ENCODE measurements at regions not wholly inside any gene's neighbourhood (a gene's known extent, or its start where the extent isn't known, plus 50 kb on each side); places are given as distances from the start of the nearest gene placed in this dataset.

GRCh38 chr13:61204025-61204424, 211.6 kb downstream of the PCDH20 start:
- no peaks in the 10 kb centered on the region for H3K4me1 ChIP-seq (ENCODE audit: control insufficient read depth in 1 of 2, insufficient read depth in 2 of 2, low read length in 2 of 2)
- Mint-ChIP-seq H3K27me3 (ENCODE audit: low read depth in 3 of 3) (peaks cover 0 to 2% (median 0%) of the 10 kb centered on the region in 3 donors), H3K36me3 (no peaks in the 10 kb centered on the region), H3K4me1 (no peaks in the 10 kb centered on the region), H3K9me3 (peaks cover 5 to 12% (median 9%) of the 10 kb centered on the region in 7 donors), H3K27ac (no peak overlapping the region), H3K4me3 (no peak overlapping the region)
- H3K36me3 ChIP-seq (replicated peaks in 1 of 2; ENCODE audit: control insufficient read depth in 1 of 2, insufficient read depth in 2 of 2, low read length in 2 of 2): no peaks in the 10 kb centered on the region
- intact Hi-C loops (cut with micrococcal nuclease): no loop called here
- WGBS (ENCODE audit: insufficient coverage): no CpG with 5 or more reads among the region's 1 CpG
- H3K9me3 ChIP-seq (replicated peaks in 1 of 2; ENCODE audit: control insufficient read depth in 1 of 2, insufficient read depth in 1 of 2, low read length in 2 of 2): no peaks in the 10 kb centered on the region
- H3K4me2 ChIP-seq (replicated peaks; ENCODE audit: extremely low read depth, low read length, poor library complexity, severe bottlenecking): no peak overlapping the region
- H3K27ac ChIP-seq (ENCODE audit: low read depth in 1 of 2, low read length in 2 of 2): no peak overlapping the region
- no peaks in the 10 kb centered on the region for H3K27me3 ChIP-seq (ENCODE audit: control insufficient read depth in 2 of 2, insufficient read depth in 2 of 2, low read length in 2 of 2)
- H3K79me2 ChIP-seq (ENCODE audit: insufficient read depth, low read length): no peaks in the 10 kb centered on the region
- H4K20me1 ChIP-seq (ENCODE audit: insufficient read depth, low read length): no peaks in the 10 kb centered on the region
- TF ChIP-seq, protein P1, sequence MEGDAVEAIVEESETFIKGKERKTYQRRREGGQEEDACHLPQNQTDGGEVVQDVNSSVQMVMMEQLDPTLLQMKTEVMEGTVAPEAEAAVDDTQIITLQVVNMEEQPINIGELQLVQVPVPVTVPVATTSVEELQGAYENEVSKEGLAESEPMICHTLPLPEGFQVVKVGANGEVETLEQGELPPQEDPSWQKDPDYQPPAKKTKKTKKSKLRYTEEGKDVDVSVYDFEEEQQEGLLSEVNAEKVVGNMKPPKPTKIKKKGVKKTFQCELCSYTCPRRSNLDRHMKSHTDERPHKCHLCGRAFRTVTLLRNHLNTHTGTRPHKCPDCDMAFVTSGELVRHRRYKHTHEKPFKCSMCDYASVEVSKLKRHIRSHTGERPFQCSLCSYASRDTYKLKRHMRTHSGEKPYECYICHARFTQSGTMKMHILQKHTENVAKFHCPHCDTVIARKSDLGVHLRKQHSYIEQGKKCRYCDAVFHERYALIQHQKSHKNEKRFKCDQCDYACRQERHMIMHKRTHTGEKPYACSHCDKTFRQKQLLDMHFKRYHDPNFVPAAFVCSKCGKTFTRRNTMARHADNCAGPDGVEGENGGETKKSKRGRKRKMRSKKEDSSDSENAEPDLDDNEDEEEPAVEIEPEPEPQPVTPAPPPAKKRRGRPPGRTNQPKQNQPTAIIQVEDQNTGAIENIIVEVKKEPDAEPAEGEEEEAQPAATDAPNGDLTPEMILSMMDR (IDR thresholded peaks at IDR 0.05): no peak
- H3K4me3 ChIP-seq (replicated peaks in 1 of 3; ENCODE audit: low read depth in 2 of 3, low read length in 3 of 3): no peak overlapping the region
- H2AFZ ChIP-seq (ENCODE audit: insufficient read depth, low read depth, low read length, poor library complexity, severe bottlenecking): no peak overlapping the region
- DNase-seq: no peak
- no peak overlapping the region for H3K9ac ChIP-seq (ENCODE audit: insufficient read depth, low read length, poor library complexity, severe bottlenecking)

DNA sequence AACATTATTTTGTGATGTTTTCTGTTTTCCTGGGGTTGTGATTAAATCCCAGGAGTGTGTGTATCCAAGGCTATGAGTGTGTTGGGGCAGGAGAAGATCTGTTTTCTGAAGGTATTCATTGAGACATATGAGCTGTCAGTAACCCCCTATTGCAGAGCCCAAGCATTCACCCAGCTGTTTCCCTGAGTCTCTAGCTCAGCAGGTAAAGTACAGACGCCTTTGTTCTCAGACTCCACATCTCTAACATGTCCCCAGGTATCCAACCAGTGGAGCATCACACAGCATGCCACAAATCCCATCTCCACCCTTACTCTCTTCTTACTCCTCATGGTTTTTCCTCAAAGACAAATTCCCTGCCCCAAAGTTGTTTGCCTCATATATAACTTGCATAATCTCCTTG, 213.6 kb downstream of the PCDH20 start:
- peaks cover 0 to 2% (median 0%) of the 10 kb centered on the region in 3 donors for H3K27me3 Mint-ChIP-seq (ENCODE audit: low read depth in 3 of 3)
- H3K36me3 Mint-ChIP-seq: no peaks in the 10 kb centered on the region
- Histone ChIP-seq H3K9me3 (replicated peaks in 1 of 2; ENCODE audit: control insufficient read depth in 1 of 2, insufficient read depth in 1 of 2, low read length in 2 of 2) (no peaks in the 10 kb centered on the region), H3K79me2 (ENCODE audit: insufficient read depth, low read length) (no peaks in the 10 kb centered on the region), H3K4me2 (replicated peaks; ENCODE audit: extremely low read depth, low read length, poor library complexity, severe bottlenecking) (no peak overlapping the region), H4K20me1 (ENCODE audit: insufficient read depth, low read length) (no peaks in the 10 kb centered on the region), H3K4me1 (ENCODE audit: control insufficient read depth in 1 of 2, insufficient read depth in 2 of 2, low read length in 2 of 2) (no peaks in the 10 kb centered on the region), H2AFZ (ENCODE audit: insufficient read depth, low read depth, low read length, poor library complexity, severe bottlenecking) (no peak overlapping the region), H3K36me3 (replicated peaks in 1 of 2; ENCODE audit: control insufficient read depth in 1 of 2, insufficient read depth in 2 of 2, low read length in 2 of 2) (no peaks in the 10 kb centered on the region), H3K27ac (ENCODE audit: low read depth in 1 of 2, low read length in 2 of 2) (no peak overlapping the region), H3K4me3 (replicated peaks in 1 of 3; ENCODE audit: low read depth in 2 of 3, low read length in 3 of 3) (no peak overlapping the region), H3K9ac (ENCODE audit: insufficient read depth, low read length, poor library complexity, severe bottlenecking) (no peak overlapping the region), H3K27me3 (ENCODE audit: control insufficient read depth in 2 of 2, insufficient read depth in 2 of 2, low read length in 2 of 2) (no peaks in the 10 kb centered on the region)
- intact Hi-C loops (cut with micrococcal nuclease): no loop called here
- DNase-seq: no peak
- H3K9me3 Mint-ChIP-seq: peaks cover 5 to 11% (median 9%) of the 10 kb centered on the region in 7 donors
- no peak overlapping the region for H3K4me3 Mint-ChIP-seq
- no peaks in the 10 kb centered on the region for H3K4me1 Mint-ChIP-seq
- H3K27ac Mint-ChIP-seq: no peak overlapping the region
- TF ChIP-seq, protein P1 (IDR thresholded peaks at IDR 0.05): no peak
- WGBS (ENCODE audit: insufficient coverage): 27% methylated on average over 1 of the region's 1 CpG

All from CD14-positive monocyte (primary cell).